Heart left ventricle (tissue), 16 donors: ENCODE measurements at regions not wholly inside any gene's neighbourhood (a gene's known extent, or its start where the extent isn't known, plus 50 kb on each side); places are given as distances from the start of the nearest gene placed in this dataset.

Experiments
- ATAC-seq, 4 donors: fragments of 200-7000 bp; cut with Tn5 transposase; one replicate each; pipeline ENCODE4 v1.9.1; 2020 to 2022; ENCODE audit warnings: moderate library complexity in 4 of 4, mild to moderate bottlenecking in 3 of 4, moderate number of reproducible peaks in 1 of 4
- DNase-seq, 5 donors: peaks; one replicate each; pipeline ENCODE4 v3.0.0-alpha.2; 2020
- H3K27ac ChIP-seq, 12 donors: fragments of 200-600 bp; sonication (generic) in 4 of 12; one replicate each; pipeline versions ENCODE4 v1.5.0 to v1.8.0; 2016 to 2022; ENCODE audit warnings: mild to moderate bottlenecking in 2 of 12
- H3K27me3 ChIP-seq, 9 donors: fragments of 200-600 bp; sonication (generic) in 2 of 9; one replicate each; pipeline versions ENCODE4 v1.5.1 to v1.8.0; 2016 to 2022; ENCODE audit warnings: mild to moderate bottlenecking in 3 of 9
- H3K36me3 ChIP-seq, 9 donors: fragments of 200-600 bp; sonication (generic) in 2 of 9; one replicate each; pipeline versions ENCODE4 v1.5.0 to v1.8.0; 2018 to 2022; ENCODE audit warnings: mild to moderate bottlenecking in 2 of 9
- H3K4me1 ChIP-seq, 12 donors: fragments of 200-600 bp; sonication (generic) in 4 of 12; one replicate each; pipeline versions ENCODE4 v1.5.0 to v1.8.0; 2016 to 2022; ENCODE audit warnings: mild to moderate bottlenecking in 3 of 12
- H3K4me3 ChIP-seq, 12 donors: fragments of 200-600 bp; sonication (generic) in 4 of 12; one replicate each; pipeline versions ENCODE4 v1.5.0 to v1.8.0; 2017 to 2022; ENCODE audit warnings: mild to moderate bottlenecking in 9 of 12, moderate library complexity in 4 of 12
- H3K9me3 ChIP-seq, 12 donors: fragments of 200-600 bp; sonication (generic) in 4 of 12; one replicate each; pipeline versions ENCODE4 v1.5.0 to v1.8.0; 2016 to 2022; ENCODE audit warnings: mild to moderate bottlenecking in 1 of 12
- CTCF ChIP-seq, 12 donors: fragments of 200-600 bp; sonication (generic) in 4 of 12; IDR thresholded peaks; one replicate each; pipeline versions ENCODE4 v1.5.0 to v1.8.0; 2018 to 2022; ENCODE audit warnings: antibody characterized with exemption in 12 of 12, mild to moderate bottlenecking in 5 of 12
- POLR2A ChIP-seq, 2 donors: fragments of 450-650 bp; IDR thresholded peaks; one replicate each; pipeline ENCODE4 v1.6.1; 2017; ENCODE audit warnings: antibody characterized with exemption in 2 of 2, mild to moderate bottlenecking in 2 of 2, moderate library complexity in 2 of 2
- WGBS, 4 donors: extraction: QIAGEN DNeasy Blood & Tissue Kit in 2 of 4; methylation state at CpG; one replicate each; pipeline versions ENCODE4 v1.1.5 to v1.1.7; 2013 to 2018; 5-methylcytosine and 5-hydroxymethylcytosine counted together
- intact Hi-C, 10 donors: fragments of 100-400 bp; cut with DNase I; formaldehyde crosslinking; loops; one replicate each; pipeline versions ENCODE4 v1.11.1 to v1.14.2; 2022
- donor health status: ischemic (EF 13 %, LVEDD 7.1; RV severe dilation, severe dysfunction).
- donor health status: healthy with polysubstance abuse.
- donor health status: DM: no; HTN: yes; CAD: no.
- donor health status: DM: no; HTN: no; CAD: no.
- donor health status: ischemic (EF 25% LVEDD 6.9; RV normal size, moderate dysfunction).
- donor health status: ischemic (EF 25% LVEDD 5.7; RV mildly dilated, moderate dysfunction).
- donor health status: healthy.
- donor health status: DM: yes; HTN: yes; CAD: no.
- donor health status: ischemic (EF 35%, LVEDD 5.7; RV mildly dilated, moderate dysfunction).
- donor health status: nonischemic (EF 11% LVEDD 7.7; RV severe dilation, severe dysfunction).
- donor health status: DM: yes; HTN: yes; CAD: no.
- donor health status: PGD.
- donor health status: ischemic (EF 29% LVEDD 5.4; RV normal size, mild dysfunction).
- donor health status: nonischemic (EF 23%, LVEDD 6.1; RV moderate dilation, normal function).

GRCh38 chr6:153644000-153644399 lies 395.0 kb upstream of the OPRM1 start:
- Histone ChIP-seq H3K36me3 (no peaks in the 10 kb centered on the region), H3K4me1 (no peaks in the 10 kb centered on the region), H3K27ac (no peak overlapping the region), H3K27me3 (no peaks in the 10 kb centered on the region), H3K9me3 (no peaks in the 10 kb centered on the region), H3K4me3 (no peak overlapping the region)
- intact Hi-C loops, result no loop called here
- DNase-seq (no peak), ATAC-seq (no peak)
- WGBS, 4 donors, result 92 to 96% (median 96%) methylated on average over 1 of the region's 1 CpG
- TF ChIP-seq CTCF (IDR thresholded peaks at IDR 0.05) (no peak), POLR2A (IDR thresholded peaks at IDR 0.05) (no peak)

DNA sequence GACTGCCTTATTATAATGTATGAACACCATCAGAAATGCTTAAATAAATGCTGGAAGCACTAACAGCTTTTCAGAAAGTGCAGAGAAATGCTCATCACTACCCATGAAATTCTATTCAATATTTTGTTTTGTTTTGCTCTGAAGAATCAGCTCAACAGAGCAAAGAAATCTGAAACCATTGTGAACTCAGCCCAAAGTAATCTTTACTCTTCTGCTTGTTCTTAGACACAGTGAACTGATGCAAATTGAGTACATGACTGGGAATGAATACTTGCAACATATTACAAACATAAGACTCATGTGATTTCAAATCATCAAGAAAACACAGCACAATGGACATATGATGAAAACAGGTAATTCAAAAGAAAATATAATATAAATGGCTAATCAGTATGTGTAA lies 404.6 kb upstream of the OPRM1 start:
- DNase-seq (no peak), ATAC-seq (no peak)
- Histone ChIP-seq H3K9me3 (peaks cover 0 to 19% (median 0%) of the 10 kb centered on the region in 12 donors), H3K36me3 (no peaks in the 10 kb centered on the region), H3K4me3 (no peak overlapping the region), H3K4me1 (no peaks in the 10 kb centered on the region), H3K27ac (no peak overlapping the region), H3K27me3 (no peaks in the 10 kb centered on the region)
- intact Hi-C loops, result no loop called here
- TF ChIP-seq CTCF (IDR thresholded peaks at IDR 0.05) (no peak), POLR2A (IDR thresholded peaks at IDR 0.05) (no peak)

- intact Hi-C loops, result no loop called here
- ATAC-seq, result peak in 2 of 4 donors; percentile 26 to 30
Measured at GRCh38 chr6:153625089-153625488, 414.0 kb upstream of the OPRM1 start.

GRCh38 chr6:153624528-153624927 lies 414.5 kb upstream of the OPRM1 start:
- Histone ChIP-seq H3K27me3 (no peaks in the 10 kb centered on the region), H3K36me3 (no peaks in the 10 kb centered on the region), H3K27ac (no peak overlapping the region), H3K4me3 (no peak overlapping the region), H3K4me1 (peaks cover 0 to 6% (median 0%) of the 10 kb centered on the region in 12 donors), H3K9me3 (peaks cover 0 to 15% (median 0%) of the 10 kb centered on the region in 12 donors)
- intact Hi-C loops, result no loop called here
- no peak for TF ChIP-seq CTCF (IDR thresholded peaks at IDR 0.05)
- no peak for TF ChIP-seq POLR2A (IDR thresholded peaks at IDR 0.05)
- WGBS, 4 donors, result 62 to 71% (median 68%) methylated on average over 1 of the region's 1 CpG
- DNase-seq (no peak), ATAC-seq (no peak)

More at GRCh38 chr6:153625089-153625488, 414.0 kb upstream of the OPRM1 start:
- Histone ChIP-seq H3K4me3 (no peak overlapping the region), H3K9me3 (peaks cover 0 to 15% (median 0%) of the 10 kb centered on the region in 12 donors), H3K4me1 (peaks cover 0 to 4% (median 0%) of the 10 kb centered on the region in 12 donors), H3K36me3 (no peaks in the 10 kb centered on the region), H3K27me3 (no peaks in the 10 kb centered on the region), H3K27ac (no peak overlapping the region)
- DNase-seq, result peak in 1 of 5 donors; percentile 46
- TF ChIP-seq POLR2A (IDR thresholded peaks at IDR 0.05) (no peak), CTCF (IDR thresholded peaks at IDR 0.05) (no peak)
- 22 to 28% (median 23%) methylated on average over 3 of the region's 3 CpGs for WGBS, 4 donors
